ENCODE measurements at regions not wholly inside any gene's neighbourhood (a gene's known extent, or its start where the extent isn't known, plus 50 kb on each side); places are given as distances from the start of the nearest gene placed in this dataset.

DNA sequence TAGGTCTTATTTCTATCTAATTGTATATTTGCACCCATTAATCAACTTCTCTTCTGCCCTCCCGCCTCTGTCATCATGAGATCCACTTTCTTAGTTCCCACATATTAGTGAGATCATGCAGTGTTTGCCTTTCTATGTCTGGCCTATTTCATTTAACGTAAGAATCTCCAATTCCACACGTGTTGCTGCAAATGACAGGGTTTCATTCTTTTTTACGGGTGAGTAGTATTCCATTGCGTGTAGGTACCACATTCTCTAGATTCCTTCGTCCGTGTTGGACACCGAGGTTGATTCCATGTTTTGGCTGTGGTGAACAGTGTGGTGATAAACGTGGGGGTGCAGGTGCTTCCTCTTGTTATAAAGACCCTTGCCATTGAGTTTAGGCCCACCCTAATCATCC, 64.7 kb upstream of the GSE1 start:
- Histone ChIP-seq H3K9ac (ENCODE audit: low read depth, low read length, poor library complexity, severe bottlenecking) (no peak overlapping the region), H4K20me1 (ENCODE audit: insufficient read depth, low read length, poor library complexity, severe bottlenecking) (no peaks in the 10 kb centered on the region), H3K4me3 (ENCODE audit: low read length, poor library complexity, severe bottlenecking) (no peak overlapping the region), H3K9me3 (ENCODE audit: insufficient read depth, low read depth, low read length) (no peaks in the 10 kb centered on the region), H3K9me2 (replicated peaks; ENCODE audit: low read depth, low read length) (no peaks in the 10 kb centered on the region), H3K4me2 (ENCODE audit: low read depth, low read length, poor library complexity, severe bottlenecking) (no peak overlapping the region), H3K79me2 (ENCODE audit: insufficient read depth, low read length) (peaks cover 6% of the 10 kb centered on the region; the same call in 1 of the 2 replicates), H3K36me3 (ENCODE audit: insufficient read depth, low read length) (no peaks in the 10 kb centered on the region), H3K4me1 (ENCODE audit: insufficient read depth, low read length, poor library complexity, severe bottlenecking) (peaks cover 10% of the 10 kb centered on the region), H3K27me3 (ENCODE audit: insufficient read depth, low read length, poor library complexity, severe bottlenecking) (no peaks in the 10 kb centered on the region), H3F3A (ENCODE audit: low read depth) (no peaks in the 10 kb centered on the region; the same call in 1 of the 2 replicates), H2AFZ (ENCODE audit: low read length) (no peak overlapping the region)
- no peak for TF ChIP-seq EZH2phosphoT487 (IDR thresholded peaks at IDR 0.05; ENCODE audit: borderline replicate concordance)
- TF ChIP-seq CTCF (conservative IDR thresholded peaks at IDR 0.05; ENCODE audit: low read length), result no peak

- TF ChIP-seq EZH2phosphoT487 (IDR thresholded peaks at IDR 0.05; ENCODE audit: borderline replicate concordance) (no peak), CTCF (conservative IDR thresholded peaks at IDR 0.05; ENCODE audit: low read length) (no peak)
- Histone ChIP-seq H3K4me1 (ENCODE audit: insufficient read depth, low read length, poor library complexity, severe bottlenecking) (peaks cover 6% of the 10 kb centered on the region), H3K36me3 (ENCODE audit: insufficient read depth, low read length) (no peaks in the 10 kb centered on the region), H3F3A (ENCODE audit: low read depth) (peaks cover 4% of the 10 kb centered on the region), H2AFZ (ENCODE audit: low read length) (no peak overlapping the region), H3K9me2 (replicated peaks; ENCODE audit: low read depth, low read length) (no peaks in the 10 kb centered on the region), H3K4me3 (ENCODE audit: low read length, poor library complexity, severe bottlenecking) (no peak overlapping the region), H3K9me3 (ENCODE audit: insufficient read depth, low read depth, low read length) (no peaks in the 10 kb centered on the region), H3K27me3 (ENCODE audit: insufficient read depth, low read length, poor library complexity, severe bottlenecking) (no peaks in the 10 kb centered on the region), H3K79me2 (ENCODE audit: insufficient read depth, low read length) (peaks cover 9% of the 10 kb centered on the region), H4K20me1 (ENCODE audit: insufficient read depth, low read length, poor library complexity, severe bottlenecking) (no peaks in the 10 kb centered on the region), H3K4me2 (ENCODE audit: low read depth, low read length, poor library complexity, severe bottlenecking) (no peak overlapping the region), H3K9ac (ENCODE audit: low read depth, low read length, poor library complexity, severe bottlenecking) (no peak overlapping the region)
These were observed 63.2 kb upstream of the GSE1 start for GRCh38 chr16:85549766-85550421.

- H3K4me3 ChIP-seq (ENCODE audit: low read length, poor library complexity, severe bottlenecking), result no peak overlapping the region
- H2AFZ ChIP-seq (ENCODE audit: low read length), result no peak overlapping the region
- TF ChIP-seq EZH2phosphoT487 (IDR thresholded peaks at IDR 0.05; ENCODE audit: borderline replicate concordance) (no peak), CTCF (conservative IDR thresholded peaks at IDR 0.05; ENCODE audit: low read length) (no peak)
- H3K9ac ChIP-seq (ENCODE audit: low read depth, low read length, poor library complexity, severe bottlenecking), result no peak overlapping the region
- no peaks in the 10 kb centered on the region for H3K9me2 ChIP-seq (replicated peaks; ENCODE audit: low read depth, low read length)
- H3K4me1 ChIP-seq (ENCODE audit: insufficient read depth, low read length, poor library complexity, severe bottlenecking), result peaks cover 6% of the 10 kb centered on the region
- no peaks in the 10 kb centered on the region for H3K27me3 ChIP-seq (ENCODE audit: insufficient read depth, low read length, poor library complexity, severe bottlenecking)
- no peaks in the 10 kb centered on the region for H3K9me3 ChIP-seq (ENCODE audit: insufficient read depth, low read depth, low read length)
- H3K4me2 ChIP-seq (ENCODE audit: low read depth, low read length, poor library complexity, severe bottlenecking), result no peak overlapping the region
- no peaks in the 10 kb centered on the region for H4K20me1 ChIP-seq (ENCODE audit: insufficient read depth, low read length, poor library complexity, severe bottlenecking)
- peaks cover 14% of the 10 kb centered on the region for H3K79me2 ChIP-seq (ENCODE audit: insufficient read depth, low read length)
- no peaks in the 10 kb centered on the region for H3K36me3 ChIP-seq (ENCODE audit: insufficient read depth, low read length)
- H3F3A ChIP-seq (ENCODE audit: low read depth), result peaks cover 4% of the 10 kb centered on the region
These were observed 62.7 kb upstream of the GSE1 start for GRCh38 chr16:85550422-85550864.

Measured in Loucy (cell line).